ENCODE measurements at regions not wholly inside any gene's neighbourhood (a gene's known extent, or its start where the extent isn't known, plus 50 kb on each side); places are given as distances from the start of the nearest gene placed in this dataset.
"Not testable (repeated sequence)": the region's sequence is repeated elsewhere in the genome, so short reads cannot be mapped to it uniquely, and the experiment has no call there.

DNA sequence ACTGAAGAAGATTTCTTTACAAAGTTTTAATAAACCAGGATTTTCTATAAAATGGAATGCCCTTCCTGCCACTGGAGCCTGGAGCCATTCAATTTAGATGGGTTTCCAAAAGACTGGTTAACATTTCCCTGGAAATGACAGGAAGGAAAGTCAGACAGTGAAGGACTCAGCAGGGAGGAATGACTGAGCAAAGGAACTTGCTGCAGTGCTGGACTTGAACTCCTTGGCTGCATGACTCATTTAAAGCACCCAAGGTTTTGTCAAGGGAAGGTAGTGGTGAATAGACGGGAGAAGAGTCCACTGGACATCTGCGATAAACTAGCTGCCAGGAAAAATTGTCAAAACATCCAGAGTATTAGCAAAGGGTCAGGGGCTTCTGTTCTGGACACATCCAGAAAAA lies 163.8 kb upstream of the SLC28A3 start:
- DNase-seq (ENCODE audit: low read depth in 2 of 2) = no peak

DNA sequence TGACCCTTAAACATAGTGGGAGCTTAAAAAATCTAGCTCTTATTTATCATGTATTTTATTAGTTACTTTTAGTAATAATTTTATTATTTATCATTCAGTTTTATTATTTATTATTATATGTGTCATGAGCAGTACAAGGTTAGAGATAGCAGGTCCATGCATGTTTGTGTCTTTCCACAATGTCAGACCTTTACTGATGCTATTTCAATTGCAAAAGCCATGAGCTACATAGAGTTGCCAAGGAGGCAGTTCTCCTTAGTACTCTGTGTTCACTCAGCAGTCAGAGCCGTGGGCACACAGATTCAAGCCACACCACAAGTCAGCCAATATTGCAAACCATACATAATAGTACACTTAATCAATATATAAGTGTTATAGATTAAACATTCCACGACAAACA lies 157.9 kb upstream of the NTRK2 start:
- no peak for DNase-seq (ENCODE audit: low read depth in 2 of 2)

DNA sequence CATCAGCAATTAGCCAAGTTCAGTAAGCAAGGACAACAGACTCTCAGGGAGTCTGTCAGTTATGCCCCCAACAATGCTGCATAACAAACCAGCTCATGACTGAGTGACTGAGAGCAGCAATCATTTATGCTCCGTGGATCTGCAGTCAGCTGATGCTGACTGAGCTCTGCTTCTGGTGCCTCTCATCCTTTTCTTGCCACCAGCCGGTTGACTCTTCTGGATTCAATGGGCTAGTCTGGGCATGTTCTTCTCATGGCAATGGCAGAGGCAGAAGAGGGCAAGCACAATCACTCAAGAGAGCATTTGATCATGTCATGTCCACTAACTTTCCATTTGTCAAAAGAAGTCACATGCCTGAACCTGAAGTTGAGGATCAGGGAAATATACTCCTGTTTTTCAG lies 157.0 kb upstream of the NTRK2 start:
- DNase-seq (ENCODE audit: low read depth in 2 of 2) = no peak

DNA sequence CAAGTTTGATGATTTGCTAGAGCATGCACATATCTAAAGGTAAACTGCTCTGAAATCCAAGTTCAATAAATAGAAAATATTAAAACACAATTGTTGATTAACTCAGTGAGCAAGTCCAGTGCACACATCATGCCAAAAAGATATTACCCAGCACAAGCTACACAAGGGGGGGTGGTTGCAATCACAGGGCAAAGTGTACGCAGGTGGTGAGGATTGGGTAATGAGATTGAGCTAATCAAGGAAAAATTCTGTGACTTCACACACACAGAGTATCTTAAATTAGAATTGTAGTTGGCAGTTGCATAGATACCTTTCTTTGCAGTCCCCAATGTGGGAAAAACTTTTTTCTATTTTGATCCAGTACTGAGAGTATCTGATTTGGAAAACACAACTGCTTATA lies 156.1 kb upstream of the NTRK2 start:
- no peak for DNase-seq (ENCODE audit: low read depth in 2 of 2)

DNA sequence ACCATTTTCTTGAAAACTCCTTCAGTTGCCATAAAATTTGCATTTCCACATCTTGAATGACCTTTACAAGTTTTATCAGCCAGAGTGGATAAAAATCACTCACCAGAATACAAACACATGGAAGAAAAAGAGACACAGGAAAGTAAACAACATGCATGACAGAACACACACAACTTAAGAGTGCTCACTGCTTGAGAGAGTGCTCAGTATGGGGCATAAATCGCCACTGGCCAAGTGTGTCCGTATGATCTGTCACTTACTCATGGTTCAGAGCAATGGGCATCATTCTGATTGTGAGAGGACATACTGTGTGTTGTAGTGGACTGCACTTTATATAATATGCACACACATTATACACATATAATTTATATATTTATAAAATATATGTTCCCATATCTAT lies 155.6 kb upstream of the NTRK2 start:
- no peak for DNase-seq (ENCODE audit: low read depth in 2 of 2)

DNA sequence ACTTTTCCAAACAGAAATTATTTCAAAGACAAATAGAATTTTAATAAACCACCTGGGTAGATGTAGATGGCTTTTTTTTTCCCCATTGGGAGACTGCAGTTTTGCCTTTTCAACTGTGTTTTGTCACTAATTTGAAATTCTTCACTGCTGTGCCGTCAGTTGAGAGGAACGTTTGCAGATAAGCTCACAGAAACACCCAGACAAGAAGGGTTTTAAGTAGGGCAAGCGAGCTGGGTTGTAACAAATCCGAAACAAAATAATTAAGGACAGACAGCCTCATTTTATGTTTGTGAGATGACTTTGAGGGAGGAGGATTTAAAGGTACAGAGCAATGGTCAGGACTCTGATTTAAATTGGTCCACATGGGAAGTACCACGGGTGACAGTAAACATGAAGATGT lies 155.1 kb upstream of the NTRK2 start:
- DNase-seq (ENCODE audit: low read depth in 2 of 2) = no peak

DNA sequence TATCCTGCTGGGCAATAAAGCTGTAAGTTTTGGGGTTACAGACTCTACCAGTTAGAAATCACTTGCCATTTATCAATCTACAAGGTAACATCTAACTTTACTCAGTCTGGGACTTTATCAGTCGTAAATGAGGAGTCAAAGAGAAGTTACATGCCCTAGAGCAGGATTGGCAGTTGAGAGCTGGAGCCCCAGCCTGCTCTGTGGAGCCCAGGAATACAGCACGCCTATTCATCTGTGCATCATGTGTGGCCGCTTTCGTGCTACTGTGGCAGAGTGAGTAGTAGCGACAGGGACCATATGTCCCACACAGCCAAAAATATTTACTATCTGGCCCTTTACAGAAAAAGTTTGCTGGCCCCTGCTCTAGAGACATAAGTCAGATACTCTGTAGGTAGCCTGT lies 152.5 kb upstream of the NTRK2 start:
- no peak for DNase-seq (ENCODE audit: low read depth in 2 of 2)

DNA sequence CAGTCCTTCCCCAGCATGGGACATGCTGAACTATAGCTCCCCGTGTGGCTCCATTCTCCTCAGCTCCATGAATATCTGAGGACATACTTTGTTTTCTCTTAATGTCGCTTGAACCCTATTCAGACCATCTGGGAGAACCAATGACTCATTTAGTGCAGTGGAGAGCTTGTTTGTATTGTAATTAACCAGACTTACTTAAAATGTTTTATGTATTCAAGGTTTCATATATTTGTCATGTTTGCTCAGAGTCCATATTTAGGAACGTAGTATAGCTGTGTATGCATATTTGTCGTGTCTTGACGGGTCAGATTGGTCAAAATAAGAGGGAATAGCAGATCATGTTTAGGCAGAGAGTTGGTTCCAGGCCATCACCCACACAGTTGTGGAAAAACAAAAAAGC lies 150.1 kb upstream of the NTRK2 start:
- DNase-seq (ENCODE audit: low read depth in 2 of 2) = no peak

DNA sequence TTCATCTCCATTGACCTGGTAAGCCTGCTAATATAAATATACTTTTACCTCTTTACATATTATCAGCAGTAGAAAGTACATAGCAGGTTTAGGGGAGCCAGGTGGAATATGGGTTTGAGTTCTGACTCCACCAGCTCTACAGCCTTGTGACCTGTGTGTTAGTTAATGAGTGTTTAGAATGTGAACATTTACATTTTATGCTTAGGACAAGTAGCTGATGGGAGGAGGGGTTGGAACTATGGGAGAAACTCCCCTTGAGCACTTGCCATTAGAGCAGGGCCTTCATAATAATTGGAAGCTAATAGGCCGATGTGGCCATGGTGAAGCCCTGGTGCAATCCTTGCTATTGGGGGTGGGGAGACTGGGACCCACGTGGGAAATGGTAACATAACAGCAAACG lies 148.3 kb upstream of the NTRK2 start:
- DNase-seq (ENCODE audit: low read depth in 2 of 2) = no peak

DNA sequence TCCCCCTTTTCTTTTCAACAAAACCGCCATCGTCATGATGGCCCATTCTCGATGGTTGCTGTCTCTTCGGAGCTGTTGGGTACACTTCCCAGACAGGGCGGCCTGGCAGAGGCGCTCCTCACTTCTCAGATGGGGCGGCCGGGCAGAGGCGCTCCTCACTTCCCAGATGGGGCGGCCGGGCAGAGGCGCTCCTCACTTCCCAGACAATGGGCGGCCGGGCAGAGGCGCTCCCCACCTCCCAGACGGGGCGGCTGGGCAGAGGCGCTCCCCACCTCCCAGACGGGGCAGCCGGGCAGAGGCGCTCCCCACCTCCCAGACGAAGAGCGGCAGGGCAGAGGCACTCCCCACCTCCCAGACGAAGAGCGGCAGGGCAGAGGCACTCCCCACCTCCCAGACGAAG lies 143.3 kb upstream of the NTRK2 start:
- not testable (repeated sequence) for DNase-seq (ENCODE audit: low read depth in 2 of 2)

DNA sequence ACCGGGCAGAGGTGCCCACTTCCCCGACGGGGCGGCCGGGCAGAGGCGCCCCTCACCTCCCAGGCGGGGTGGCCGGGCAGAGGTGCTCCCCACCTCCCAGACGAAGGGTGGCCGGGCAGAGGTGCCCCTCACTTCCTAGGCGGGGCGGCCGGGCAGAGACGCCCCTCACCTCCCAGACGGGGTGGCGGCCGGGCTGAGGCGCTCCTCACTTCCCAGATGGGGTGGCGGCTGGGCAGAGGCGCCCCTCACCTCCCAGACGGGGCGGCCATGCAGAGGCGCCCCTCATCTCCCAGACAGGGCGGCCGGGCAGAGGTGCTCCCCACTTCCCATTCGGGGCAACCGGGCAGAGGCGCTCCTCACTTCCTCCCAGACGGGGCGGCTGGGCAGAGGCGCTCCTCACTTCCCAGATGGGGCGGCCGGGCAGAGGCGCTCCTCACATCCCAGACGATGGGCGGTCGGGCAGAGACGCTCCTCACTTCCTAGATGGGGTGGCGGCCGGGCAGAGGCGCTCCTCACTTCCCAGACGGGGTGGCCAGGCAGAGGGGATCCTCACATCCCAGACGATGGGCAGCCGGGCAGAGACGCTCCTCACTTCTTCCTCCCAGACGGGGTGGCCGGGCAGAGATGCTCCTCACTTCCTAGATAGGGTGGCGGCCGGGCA lies 142.3 kb upstream of the NTRK2 start:
- DNase-seq (ENCODE audit: low read depth in 2 of 2) = not testable (repeated sequence)

DNA sequence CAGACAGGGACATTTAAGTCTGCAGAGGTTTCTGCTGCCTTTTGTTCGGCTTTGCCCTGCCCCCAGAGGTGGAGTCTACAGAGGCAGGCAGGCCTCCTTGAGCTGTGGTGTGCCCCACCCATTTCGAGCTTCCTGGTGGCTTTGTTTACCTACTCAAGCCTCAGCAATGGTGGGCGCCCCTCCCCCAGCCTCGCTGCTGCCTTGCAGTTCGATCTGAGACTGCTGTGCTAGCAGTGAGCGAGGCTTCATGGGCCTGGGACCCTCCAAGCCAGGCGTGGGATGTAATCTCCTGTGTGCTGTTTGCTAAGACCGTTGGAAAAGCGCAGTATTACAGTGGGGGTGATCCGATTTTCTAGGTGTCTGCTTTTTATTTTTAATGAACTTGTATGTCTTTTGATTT lies 133.6 kb upstream of the NTRK2 start:
- DNase-seq (ENCODE audit: low read depth in 2 of 2) = not testable (repeated sequence)

DNA sequence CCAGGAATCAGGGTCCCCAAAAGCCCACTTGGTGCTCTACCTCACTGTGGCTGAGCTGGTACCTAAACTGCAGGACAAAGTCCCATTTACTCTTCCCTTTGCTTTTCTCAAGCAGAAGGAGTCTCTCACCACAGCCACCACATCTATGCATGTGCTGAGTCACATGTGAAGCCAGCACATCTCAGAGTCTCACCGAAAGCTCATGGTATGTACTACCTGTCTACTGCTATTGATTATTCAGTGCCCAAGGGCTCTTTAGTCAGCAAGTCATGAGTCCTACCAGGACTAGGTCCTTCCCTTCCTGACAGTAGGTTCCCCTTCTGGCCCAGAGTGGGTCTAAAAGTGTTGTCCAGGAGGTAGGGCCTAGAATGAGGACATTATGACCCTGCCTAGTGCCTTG lies 130.7 kb upstream of the NTRK2 start:
- DNase-seq (ENCODE audit: low read depth in 2 of 2) = no peak

DNA sequence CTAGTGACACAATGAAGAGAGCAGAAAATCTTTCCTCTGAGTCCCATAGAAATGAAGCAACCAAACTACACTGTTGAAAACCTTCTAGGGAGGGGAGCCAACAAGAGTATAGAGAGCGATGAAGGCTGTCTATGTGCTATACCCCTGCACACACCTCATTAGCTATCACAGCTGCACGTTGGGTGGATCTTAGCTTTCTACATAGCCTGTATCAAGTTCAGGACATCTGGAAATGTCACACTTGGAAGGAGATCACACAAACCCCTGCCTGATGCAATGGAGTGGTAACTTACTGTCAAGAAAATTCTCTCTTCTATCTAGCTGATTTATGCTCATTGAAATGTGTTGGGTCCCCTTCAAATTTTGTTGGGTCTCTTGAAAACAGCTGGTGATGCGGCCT lies 127.0 kb upstream of the NTRK2 start:
- no peak for DNase-seq (ENCODE audit: low read depth in 2 of 2)

DNA sequence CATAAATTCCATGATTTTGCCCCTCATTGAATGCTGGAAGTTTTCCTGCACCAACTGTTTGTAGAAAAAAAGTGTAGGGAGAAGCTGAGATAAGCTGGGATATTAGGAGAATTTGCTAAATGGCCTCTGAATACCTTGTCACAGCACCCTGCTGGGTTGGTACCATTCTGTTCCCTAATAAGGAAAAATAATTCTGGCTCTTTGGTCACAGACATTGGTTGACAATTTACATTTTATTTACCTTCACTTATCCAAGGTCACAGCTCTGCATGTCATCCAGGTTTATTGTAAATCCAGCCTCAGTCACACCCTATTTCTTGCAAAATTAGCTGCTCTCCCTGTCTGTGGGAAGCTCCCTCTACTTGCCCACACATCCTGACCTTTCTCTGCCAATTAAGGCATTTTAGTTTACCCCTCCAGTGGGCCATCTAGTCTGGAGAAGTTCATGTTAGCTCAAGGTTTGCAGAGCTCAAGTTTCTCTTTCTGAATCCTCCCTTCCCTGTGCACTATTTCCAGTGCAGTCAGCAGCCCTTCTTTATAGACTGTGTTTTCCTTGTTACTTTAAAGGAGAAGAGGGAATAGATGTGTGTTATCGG lies 115.4 kb upstream of the NTRK2 start:
- no peak for DNase-seq (ENCODE audit: low read depth in 2 of 2)

DNA sequence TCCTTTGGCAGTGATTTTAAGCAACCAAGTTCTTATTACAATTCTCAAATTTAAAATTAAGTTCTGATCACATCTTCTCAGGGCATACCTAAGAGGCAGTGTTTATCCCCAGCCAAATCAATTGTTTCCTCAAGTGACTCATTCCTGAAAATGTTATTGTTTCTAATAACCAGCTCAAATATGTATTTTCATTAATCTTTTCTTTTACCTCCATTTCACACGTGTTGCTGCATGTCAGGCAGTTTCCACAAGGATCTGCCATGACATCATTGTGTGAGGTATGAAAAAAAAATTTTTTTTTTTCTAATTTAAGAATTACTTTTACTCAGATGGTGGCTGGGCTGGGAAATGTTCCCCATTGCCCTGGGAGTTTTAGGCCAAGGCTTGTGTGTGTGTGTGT lies 113.0 kb upstream of the NTRK2 start:
- no peak for DNase-seq (ENCODE audit: low read depth in 2 of 2)

DNA sequence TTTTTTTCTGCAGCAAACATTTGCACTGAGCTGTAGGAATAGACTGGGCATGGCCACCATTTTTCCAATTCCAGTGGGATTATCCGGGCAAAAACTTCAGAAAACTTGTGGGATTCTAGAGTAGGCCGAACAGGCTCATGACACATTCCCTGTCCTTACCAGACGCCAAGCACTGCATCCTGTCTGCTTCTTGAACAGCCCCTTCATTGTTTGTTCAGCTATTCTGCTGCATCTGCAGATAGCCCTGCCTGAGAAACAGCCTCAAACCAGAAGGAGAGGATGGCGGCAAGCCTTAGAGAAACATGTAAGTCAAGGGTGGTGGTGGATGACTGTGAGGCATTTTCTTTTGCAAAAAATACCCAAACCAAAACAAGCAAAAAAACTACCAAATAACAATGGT lies 111.8 kb upstream of the NTRK2 start:
- no peak for DNase-seq (ENCODE audit: low read depth in 2 of 2)

DNA sequence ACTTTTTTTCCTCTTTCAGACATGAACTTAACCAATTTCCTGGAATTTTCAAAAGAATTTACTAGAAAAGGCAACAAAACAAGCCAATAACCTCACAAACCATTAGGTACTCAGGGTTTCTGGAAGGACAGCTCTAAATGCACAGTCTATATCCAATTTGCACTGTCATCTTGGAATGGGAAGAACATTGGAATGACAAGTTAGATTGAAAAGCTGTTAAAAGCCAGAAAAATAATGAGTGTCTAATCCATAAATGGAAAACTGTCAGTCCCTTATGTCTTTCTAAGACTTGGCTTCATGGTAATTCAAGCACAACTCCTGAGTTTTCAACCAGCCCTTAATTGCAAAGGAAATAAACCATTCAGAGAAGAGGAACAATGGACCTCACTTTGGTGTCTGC lies 105.8 kb upstream of the NTRK2 start:
- no peak for DNase-seq (ENCODE audit: low read depth in 2 of 2)

DNA sequence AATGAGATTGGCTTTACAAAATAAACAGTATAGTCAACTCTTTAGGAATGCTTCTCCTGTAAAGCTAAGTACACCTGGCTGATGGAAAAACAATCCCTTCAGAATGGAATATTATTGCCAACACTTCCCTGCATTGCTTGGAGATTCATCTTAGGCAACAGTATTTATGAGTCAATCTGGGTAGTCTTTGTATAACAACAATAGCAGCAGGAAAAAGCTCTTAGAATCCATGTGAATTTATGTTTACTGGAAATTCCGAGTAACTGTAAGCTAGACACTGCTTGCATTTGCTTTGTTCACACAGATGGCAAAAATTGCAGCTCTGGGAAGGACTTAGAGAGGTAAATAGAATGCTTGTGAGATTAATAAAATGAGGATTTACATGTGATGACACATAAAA lies 101.7 kb upstream of the NTRK2 start:
- no peak for DNase-seq (ENCODE audit: low read depth in 2 of 2)

DNA sequence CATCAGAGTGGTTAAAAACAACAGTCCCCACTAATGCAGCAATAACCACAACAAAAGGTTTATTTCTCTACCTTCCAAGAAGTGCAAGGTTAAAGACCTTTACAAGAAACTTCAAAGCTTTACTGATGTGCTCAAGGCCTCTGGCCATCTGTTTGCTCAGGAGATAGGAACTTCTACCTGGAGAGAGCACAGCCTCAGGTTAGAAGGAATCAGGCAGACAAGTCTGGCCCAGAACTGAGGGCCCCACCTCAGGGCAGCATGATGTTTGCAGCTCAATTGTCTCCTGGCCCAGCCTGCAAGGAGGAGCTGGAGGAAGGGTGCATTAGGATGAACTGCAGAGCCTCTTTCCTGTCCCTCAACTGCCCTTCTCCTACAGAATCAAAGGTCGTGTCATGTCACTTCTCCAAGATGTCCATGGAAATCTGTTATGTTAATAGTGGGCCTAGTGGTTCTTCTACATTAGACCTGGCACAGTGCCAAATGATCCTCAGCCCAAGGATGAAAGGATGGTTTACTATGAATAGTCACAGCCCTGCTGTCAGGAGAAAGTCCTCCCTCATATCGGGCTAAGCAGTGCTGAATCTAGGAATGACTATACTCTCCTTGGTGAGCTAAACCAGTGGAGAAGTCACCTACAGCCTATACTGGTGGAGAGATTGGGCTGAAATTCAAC lies 98.9 kb upstream of the NTRK2 start:
- no peak for DNase-seq (ENCODE audit: low read depth in 2 of 2)

DNA sequence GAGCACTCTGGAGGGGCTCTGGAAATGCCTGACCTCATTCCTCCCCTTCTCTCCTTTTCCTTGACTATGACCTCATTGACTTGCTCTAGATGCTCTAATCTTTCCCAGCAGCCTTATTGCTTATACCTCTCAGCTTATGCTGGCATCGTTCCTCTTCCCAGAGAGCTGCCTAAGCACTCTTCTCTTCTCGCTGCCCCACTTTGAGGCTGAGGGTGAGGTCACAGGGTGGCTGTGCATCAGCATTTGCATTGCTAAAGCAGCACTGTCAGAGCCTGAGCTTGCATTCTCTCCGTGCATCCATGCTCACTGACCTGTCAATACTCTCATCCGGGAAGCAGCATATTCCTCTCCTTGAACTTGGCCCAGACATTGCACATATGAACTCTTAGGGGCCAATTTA lies 96.4 kb upstream of the NTRK2 start:
- no peak for DNase-seq (ENCODE audit: low read depth in 2 of 2)

DNA sequence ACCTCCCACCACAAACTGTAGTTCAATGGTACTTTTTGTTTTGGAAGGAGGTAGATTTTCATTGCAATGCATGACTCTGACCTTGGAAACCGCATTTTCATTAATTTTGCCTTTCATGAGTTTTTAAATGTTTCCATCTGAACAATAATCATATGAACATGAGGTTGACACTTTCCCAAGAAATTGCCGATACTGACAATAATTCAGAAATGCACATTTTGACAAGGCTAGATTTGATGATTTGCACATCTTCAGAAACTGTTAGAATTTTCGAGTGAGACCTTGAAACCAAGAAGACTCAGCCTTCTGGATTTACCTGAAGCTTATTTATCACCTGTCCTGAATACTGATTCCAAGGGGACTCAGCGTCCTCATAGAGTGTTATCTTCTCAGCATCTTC lies 93.8 kb upstream of the NTRK2 start:
- no peak for DNase-seq (ENCODE audit: low read depth in 2 of 2)

DNA sequence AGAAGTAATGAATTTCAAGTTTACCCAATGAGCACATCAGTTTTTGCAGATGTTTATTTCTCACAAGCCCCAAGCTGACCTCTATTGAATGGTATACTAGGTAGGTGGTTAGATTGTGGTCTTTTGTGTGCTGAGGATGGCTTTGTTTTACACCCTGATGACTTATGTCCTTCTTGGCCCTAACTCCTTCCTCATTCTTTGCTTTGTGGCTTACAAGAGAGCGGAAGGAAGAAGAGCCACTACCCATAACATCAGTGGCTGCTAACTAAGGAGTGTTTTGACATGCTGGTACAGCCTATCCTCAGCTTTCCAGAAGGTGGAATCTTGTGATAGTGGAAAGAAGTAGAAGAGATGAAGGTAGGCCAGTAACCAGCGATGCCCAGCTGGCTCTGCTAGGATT lies 85.7 kb upstream of the NTRK2 start:
- no peak for DNase-seq (ENCODE audit: low read depth in 2 of 2)

DNA sequence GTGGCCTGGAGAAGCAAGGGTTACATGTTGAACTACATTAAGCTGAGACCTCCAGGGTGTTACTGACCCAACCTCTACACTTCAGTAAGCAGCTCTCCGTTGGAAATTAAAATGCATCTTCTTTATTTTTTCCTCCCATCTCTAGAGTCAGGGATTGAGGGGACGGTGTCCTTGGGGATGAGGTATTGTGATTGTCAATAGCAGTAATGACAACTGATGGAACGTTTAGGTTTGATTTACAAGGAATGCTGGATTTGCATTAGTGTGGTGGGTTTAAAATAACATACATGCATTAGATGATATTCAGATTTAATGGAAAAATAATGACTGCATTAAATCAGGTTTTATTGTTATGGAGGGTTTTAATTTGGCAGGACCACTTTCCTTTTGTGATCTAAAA lies 82.9 kb upstream of the NTRK2 start:
- DNase-seq (ENCODE audit: low read depth in 2 of 2) = no peak
